Panc1 (cell line): ENCODE measurements at regions not wholly inside any gene's neighbourhood (a gene's known extent, or its start where the extent isn't known, plus 50 kb on each side); places are given as distances from the start of the nearest gene placed in this dataset.

Source experiments
- ATAC-seq: fragments of 200-7000 bp; cut with Tn5 transposase; 2 replicates; pipeline ENCODE4 v1.9.1; 2020; ENCODE audit warnings: mild to moderate bottlenecking, moderate library complexity
- BruUV-seq: library from RNA; stranded (reverse); fragments of 400-500 nt; replicated peaks from 2 replicates; lab custom pipeline; 2021; lab: Mats Ljungman, UMichigan
- CTCF ChIA-PET: fragments of 300-600 bp; sonication (Branson Sonifier 250); formaldehyde crosslinking; loops from one replicate; lab custom pipeline; 2022; ENCODE audit warnings: antibody characterized with exemption; lab: Charles Lee
- POLR2A ChIA-PET: fragments of 300-600 bp; sonication (Branson Sonifier 250); formaldehyde crosslinking; loops from one replicate; lab custom pipeline; 2022; ENCODE audit warnings: antibody characterized with exemption; lab: Charles Lee
- DNase-seq: peaks from one replicate; pipeline ENCODE4 v3.0.0-alpha.2; 2010; ENCODE audit warnings: low read depth, low spot score
- H3K27ac ChIP-seq: 2 replicates; pipeline ENCODE4 v1.5.1; 2011; ENCODE audit warnings: mild to moderate bottlenecking, low read length, inconsistent platforms
- H3K27me3 ChIP-seq: fragments of 200-500 bp; sonication (Bioruptor generic); 2 replicates; pipeline ENCODE4 v1.6.0; 2014; ENCODE audit warnings: low read length, inconsistent platforms; ENCODE audit not compliant: control insufficient read depth, insufficient read depth
- H3K36me3 ChIP-seq: fragments of 200-500 bp; sonication (Bioruptor generic); 2 replicates; pipeline ENCODE4 v1.5.1; 2014; ENCODE audit warnings: inconsistent platforms, mild to moderate bottlenecking, low read length, moderate library complexity; ENCODE audit not compliant: control insufficient read depth, insufficient read depth
- H3K4me1 ChIP-seq: 2 replicates; pipeline ENCODE4 v1.5.1; 2011; ENCODE audit warnings: inconsistent platforms, mild to moderate bottlenecking, low read length, moderate library complexity; ENCODE audit not compliant: control insufficient read depth, insufficient read depth
- H3K4me3 ChIP-seq, 2 experiments: 2 replicates each; pipeline ENCODE4 v1.5.1; 2011 to 2012; ENCODE audit warnings: low read depth in 2 of 2, low read length in 2 of 2, mild to moderate bottlenecking in 2 of 2, inconsistent platforms in 1 of 2, moderate library complexity in 1 of 2
- H3K9me3 ChIP-seq: fragments of 200-500 bp; sonication (Bioruptor generic); 2 replicates; pipeline ENCODE4 v1.5.1; 2014; ENCODE audit warnings: low read depth, mild to moderate bottlenecking, inconsistent platforms, low read length, moderate library complexity; ENCODE audit not compliant: control insufficient read depth, insufficient read depth
- POLR2AphosphoS5 ChIP-seq: IDR thresholded peaks from 2 replicates; pipeline ENCODE4 v1.6.1; 2012; ENCODE audit warnings: mild to moderate bottlenecking, low read depth, low read length, moderate library complexity
- SIN3A ChIP-seq: IDR thresholded peaks from 2 replicates; pipeline ENCODE4 v1.6.1; 2012; ENCODE audit warnings: low read depth, mild to moderate bottlenecking, low read length, moderate library complexity, borderline replicate concordance; ENCODE audit not compliant: insufficient read depth
- TCF7L2 ChIP-seq: IDR thresholded peaks from 2 replicates; pipeline ENCODE4 v1.6.1; 2011; ENCODE audit warnings: mild to moderate bottlenecking, low read depth, low read length, inconsistent platforms
- in situ Hi-C: cut with HindIII; loops from 2 replicates; pipeline ENCODE4 v1.10.0; 2016; ENCODE audit warnings: low sequenced_read_pairs, low pct_unique_long_range_greater_than_20kb
- intact Hi-C: fragments of 100-400 bp; cut with micrococcal nuclease; formaldehyde crosslinking; loops from one replicate; pipeline ENCODE4 v1.10.0; 2022; ENCODE audit not compliant: unreplicated experiment
- TF ChIP-seq, protein P1 (sequence below), 2 experiments: IDR thresholded peaks; 2 replicates each; pipeline ENCODE4 v1.6.1; 2011 to 2012; ENCODE audit warnings: low read depth in 2 of 2, control low read depth in 1 of 2, low read length in 1 of 2, mild to moderate bottlenecking in 1 of 2, moderate library complexity in 1 of 2; ENCODE audit not compliant: insufficient read depth in 1 of 2
- TF ChIP-seq, protein P2 (sequence below): fragments of 450-650 bp; IDR thresholded peaks from 2 replicates; pipeline ENCODE4 v1.5.1; 2017; ENCODE audit warnings: mild to moderate bottlenecking

DNA sequence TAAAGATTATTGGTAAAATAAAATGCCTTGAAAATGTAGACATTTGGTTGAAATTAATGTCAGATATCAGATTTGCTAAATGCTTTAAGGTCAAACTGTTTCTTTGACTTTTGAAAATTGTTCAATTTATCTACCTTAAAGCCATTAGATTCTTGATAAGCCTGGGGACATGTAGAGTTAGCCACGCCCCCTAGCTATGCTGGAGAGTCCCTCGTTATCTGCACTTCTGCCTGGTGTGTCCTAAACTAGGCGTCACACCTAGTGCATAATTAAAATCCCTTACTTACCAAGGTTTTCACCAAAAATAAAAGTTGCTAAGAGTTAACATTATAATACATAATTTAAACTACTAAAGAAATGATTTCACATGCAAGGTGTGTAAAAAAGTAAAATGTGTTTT, 79.5 kb downstream of the EGLN3 start:
- ATAC-seq, result no peak
- intact Hi-C loops (no loop called here), in situ Hi-C loops (no loop called here)
- no peak overlapping the region for H3K4me3 ChIP-seq
- no peaks in the 10 kb centered on the region for H3K36me3 ChIP-seq
- H3K27me3 ChIP-seq, result no peaks in the 10 kb centered on the region
- no peaks in the 10 kb centered on the region for H3K9me3 ChIP-seq
- no peak overlapping the region for H3K27ac ChIP-seq
- no peaks in the 10 kb centered on the region for H3K4me1 ChIP-seq
- BruUV-seq, result no TSS peak
- ChIA-PET CTCF (no interaction called here), POLR2A (no interaction called here)
- DNase-seq, result no peak
- TF ChIP-seq, protein P1, sequence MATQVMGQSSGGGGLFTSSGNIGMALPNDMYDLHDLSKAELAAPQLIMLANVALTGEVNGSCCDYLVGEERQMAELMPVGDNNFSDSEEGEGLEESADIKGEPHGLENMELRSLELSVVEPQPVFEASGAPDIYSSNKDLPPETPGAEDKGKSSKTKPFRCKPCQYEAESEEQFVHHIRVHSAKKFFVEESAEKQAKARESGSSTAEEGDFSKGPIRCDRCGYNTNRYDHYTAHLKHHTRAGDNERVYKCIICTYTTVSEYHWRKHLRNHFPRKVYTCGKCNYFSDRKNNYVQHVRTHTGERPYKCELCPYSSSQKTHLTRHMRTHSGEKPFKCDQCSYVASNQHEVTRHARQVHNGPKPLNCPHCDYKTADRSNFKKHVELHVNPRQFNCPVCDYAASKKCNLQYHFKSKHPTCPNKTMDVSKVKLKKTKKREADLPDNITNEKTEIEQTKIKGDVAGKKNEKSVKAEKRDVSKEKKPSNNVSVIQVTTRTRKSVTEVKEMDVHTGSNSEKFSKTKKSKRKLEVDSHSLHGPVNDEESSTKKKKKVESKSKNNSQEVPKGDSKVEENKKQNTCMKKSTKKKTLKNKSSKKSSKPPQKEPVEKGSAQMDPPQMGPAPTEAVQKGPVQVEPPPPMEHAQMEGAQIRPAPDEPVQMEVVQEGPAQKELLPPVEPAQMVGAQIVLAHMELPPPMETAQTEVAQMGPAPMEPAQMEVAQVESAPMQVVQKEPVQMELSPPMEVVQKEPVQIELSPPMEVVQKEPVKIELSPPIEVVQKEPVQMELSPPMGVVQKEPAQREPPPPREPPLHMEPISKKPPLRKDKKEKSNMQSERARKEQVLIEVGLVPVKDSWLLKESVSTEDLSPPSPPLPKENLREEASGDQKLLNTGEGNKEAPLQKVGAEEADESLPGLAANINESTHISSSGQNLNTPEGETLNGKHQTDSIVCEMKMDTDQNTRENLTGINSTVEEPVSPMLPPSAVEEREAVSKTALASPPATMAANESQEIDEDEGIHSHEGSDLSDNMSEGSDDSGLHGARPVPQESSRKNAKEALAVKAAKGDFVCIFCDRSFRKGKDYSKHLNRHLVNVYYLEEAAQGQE (IDR thresholded peaks at IDR 0.05; ENCODE audit: insufficient read depth in 1 of 2, low read depth in 2 of 2, low read length in 1 of 2), result no peak
- no peak for TF ChIP-seq SIN3A
- TF ChIP-seq TCF7L2, result no peak
- TF ChIP-seq, protein P2, sequence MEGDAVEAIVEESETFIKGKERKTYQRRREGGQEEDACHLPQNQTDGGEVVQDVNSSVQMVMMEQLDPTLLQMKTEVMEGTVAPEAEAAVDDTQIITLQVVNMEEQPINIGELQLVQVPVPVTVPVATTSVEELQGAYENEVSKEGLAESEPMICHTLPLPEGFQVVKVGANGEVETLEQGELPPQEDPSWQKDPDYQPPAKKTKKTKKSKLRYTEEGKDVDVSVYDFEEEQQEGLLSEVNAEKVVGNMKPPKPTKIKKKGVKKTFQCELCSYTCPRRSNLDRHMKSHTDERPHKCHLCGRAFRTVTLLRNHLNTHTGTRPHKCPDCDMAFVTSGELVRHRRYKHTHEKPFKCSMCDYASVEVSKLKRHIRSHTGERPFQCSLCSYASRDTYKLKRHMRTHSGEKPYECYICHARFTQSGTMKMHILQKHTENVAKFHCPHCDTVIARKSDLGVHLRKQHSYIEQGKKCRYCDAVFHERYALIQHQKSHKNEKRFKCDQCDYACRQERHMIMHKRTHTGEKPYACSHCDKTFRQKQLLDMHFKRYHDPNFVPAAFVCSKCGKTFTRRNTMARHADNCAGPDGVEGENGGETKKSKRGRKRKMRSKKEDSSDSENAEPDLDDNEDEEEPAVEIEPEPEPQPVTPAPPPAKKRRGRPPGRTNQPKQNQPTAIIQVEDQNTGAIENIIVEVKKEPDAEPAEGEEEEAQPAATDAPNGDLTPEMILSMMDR, result no peak
- no peak for TF ChIP-seq POLR2AphosphoS5

DNA sequence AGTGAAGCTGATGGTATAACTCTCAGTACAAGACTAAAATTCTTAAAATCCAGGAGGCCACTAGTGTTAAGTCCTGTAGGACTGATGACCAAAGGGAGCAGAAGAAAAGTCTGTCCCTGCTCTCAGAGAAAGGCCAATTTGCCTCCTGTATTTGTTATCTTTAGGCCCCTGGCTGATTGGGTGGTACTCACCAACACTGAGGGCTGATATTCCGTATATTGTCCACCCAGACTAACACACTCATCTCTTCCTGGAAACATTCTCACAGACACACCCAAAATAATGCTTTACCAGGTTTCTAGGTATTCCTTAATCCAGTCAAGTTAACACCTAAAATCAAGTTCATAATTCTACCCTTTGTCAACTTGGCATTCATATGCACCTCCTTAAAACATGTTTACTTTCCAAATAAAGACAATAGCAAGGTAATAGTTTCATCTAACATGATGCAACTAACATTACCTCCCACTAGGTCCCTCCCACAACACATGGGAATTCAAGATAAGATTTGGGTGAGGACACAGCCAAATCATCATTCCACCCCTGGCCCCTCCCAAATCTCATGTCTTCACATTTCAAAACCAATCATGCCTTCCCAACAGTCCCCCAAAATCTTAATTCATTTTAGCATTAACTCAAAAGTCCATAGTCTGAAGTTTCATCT, 84.3 kb downstream of the EGLN3 start:
- no peaks in the 10 kb centered on the region for H3K4me1 ChIP-seq
- POLR2A ChIA-PET, result no interaction called here
- BruUV-seq, result no TSS peak
- H3K27ac ChIP-seq, result no peak overlapping the region
- in situ Hi-C loops, result no loop called here
- no peaks in the 10 kb centered on the region for H3K27me3 ChIP-seq
- ATAC-seq, result no peak
- H3K4me3 ChIP-seq, result no peak overlapping the region
- no peak for DNase-seq
- CTCF ChIA-PET, result no interaction called here
- intact Hi-C loops, result no loop called here
- no peaks in the 10 kb centered on the region for H3K9me3 ChIP-seq
- TF ChIP-seq, protein P2, result no peak
- H3K36me3 ChIP-seq, result no peaks in the 10 kb centered on the region
